AG09319 (cell line): ENCODE measurements at regions not wholly inside any gene's neighbourhood (a gene's known extent, or its start where the extent isn't known, plus 50 kb on each side); places are given as distances from the start of the nearest gene placed in this dataset.

Experiments used
- DNase-seq: peaks from one replicate; pipeline ENCODE4 v3.0.0-alpha.2; 2010; ENCODE audit warnings: low read depth; ENCODE audit errors: extremely low read depth
- TF ChIP-seq, protein P1 (sequence below): IDR thresholded peaks from 2 replicates; pipeline ENCODE4 v1.5.1; 2011; ENCODE audit warnings: low read depth, mild to moderate bottlenecking, inconsistent platforms, low read length, moderate library complexity

DNA sequence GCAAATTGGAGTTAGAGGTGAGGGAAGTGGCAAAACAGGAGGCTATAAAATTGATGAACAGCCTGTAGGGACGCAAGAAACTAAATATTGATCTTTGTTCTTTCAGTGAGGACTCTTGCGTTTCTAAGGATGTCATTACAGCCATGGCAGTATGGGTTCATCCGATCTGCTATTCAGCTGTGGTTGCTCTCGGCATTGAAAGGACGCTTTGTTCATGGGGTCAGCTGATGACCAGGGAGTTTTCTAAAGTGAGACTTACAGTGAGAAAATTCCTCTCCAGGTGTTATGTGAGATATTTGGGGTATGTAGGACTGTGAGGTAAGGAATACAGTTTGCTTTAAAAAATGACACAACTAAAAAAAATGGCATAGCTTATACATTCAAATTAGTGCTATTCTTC, 52.7 kb upstream of the PELI1 start:
- no peak for DNase-seq
- TF ChIP-seq, protein P1, sequence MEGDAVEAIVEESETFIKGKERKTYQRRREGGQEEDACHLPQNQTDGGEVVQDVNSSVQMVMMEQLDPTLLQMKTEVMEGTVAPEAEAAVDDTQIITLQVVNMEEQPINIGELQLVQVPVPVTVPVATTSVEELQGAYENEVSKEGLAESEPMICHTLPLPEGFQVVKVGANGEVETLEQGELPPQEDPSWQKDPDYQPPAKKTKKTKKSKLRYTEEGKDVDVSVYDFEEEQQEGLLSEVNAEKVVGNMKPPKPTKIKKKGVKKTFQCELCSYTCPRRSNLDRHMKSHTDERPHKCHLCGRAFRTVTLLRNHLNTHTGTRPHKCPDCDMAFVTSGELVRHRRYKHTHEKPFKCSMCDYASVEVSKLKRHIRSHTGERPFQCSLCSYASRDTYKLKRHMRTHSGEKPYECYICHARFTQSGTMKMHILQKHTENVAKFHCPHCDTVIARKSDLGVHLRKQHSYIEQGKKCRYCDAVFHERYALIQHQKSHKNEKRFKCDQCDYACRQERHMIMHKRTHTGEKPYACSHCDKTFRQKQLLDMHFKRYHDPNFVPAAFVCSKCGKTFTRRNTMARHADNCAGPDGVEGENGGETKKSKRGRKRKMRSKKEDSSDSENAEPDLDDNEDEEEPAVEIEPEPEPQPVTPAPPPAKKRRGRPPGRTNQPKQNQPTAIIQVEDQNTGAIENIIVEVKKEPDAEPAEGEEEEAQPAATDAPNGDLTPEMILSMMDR = no peak

DNA sequence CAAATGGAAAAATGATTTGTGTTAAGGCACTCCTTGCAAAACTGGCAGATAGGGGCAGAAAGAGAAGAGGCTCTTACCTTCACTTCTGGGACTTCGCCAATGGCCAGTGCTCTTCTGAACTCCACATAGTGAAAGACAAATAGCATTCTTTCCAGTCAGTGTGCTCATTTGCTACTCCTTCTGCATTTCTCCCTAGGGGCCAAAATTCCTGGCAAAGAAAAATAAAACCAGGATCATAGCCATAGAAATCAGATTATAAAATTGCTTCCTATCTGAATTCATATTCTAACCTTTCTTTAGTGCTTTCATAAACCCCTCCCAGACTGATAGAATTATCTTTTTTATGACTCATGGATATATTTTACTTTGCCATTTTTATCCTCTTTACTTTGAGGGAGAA, 56.9 kb upstream of the PELI1 start:
- no peak for DNase-seq
- TF ChIP-seq, protein P1 = no peak

DNA sequence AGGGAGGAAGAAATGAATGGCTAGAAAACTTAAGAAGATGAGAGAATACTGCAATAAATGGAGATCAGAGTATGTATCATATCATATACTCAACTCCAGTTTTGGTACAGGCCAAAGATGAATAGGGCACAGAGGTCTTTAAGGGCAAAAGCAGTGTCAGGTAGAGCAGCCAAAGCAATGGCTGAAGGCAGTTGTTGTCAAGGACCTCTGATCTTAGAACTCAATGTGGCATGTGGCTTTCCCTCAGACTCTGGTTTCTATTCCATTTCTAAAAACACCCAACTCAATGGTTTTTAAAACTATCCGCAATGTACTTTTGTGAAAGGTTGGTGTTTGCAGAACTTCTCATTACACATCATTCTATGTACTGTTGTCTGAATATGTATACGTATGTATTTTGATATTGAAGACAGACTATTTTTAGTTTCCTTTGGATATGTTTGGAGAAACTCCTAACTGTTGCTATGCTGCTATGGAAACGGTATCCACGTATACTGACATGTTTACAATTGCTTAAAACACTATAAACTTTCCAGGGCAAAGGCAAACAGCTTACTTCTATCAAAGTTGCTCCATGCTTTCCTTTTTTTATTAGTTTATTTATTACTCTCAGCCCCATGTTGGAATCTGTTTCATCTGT, 58.1 kb upstream of the PELI1 start:
- TF ChIP-seq, protein P1 = no peak
- peak; percentile 40 for DNase-seq

DNA sequence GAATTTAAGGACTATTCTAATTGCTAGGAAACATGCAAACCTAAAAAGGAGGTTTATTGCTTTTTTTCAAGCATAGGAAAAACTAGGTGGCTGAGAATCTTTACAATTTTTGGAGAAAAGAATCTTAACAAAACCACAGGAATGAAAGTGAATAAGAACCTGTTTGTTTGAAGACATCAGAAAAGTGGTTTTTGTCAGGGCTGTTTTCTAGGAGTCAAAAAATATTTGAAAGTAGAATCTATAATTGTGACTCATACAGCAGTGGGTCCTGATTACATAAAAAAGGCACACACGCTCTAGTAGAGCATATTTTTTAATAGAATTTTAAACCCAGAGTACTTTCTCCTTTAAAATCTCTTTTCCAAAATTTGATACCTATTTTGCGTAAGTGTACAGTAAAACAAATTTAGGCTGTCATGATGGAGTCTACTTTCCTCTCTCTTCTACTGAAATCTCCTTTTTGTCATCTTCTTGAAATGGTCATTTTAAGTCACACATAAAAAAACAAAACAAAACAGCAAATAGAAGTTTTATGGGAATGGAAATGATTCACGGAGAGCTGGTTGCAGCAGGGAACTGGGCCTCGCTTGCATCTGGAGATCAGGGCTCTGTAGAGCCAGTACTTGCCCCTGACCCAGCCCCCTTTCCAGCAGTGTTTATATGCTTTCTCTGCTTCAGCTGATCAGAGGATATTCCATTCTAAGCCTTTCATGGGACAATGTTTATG, 59.1 kb upstream of the PELI1 start:
- TF ChIP-seq, protein P1 = no peak
- no peak for DNase-seq

DNA sequence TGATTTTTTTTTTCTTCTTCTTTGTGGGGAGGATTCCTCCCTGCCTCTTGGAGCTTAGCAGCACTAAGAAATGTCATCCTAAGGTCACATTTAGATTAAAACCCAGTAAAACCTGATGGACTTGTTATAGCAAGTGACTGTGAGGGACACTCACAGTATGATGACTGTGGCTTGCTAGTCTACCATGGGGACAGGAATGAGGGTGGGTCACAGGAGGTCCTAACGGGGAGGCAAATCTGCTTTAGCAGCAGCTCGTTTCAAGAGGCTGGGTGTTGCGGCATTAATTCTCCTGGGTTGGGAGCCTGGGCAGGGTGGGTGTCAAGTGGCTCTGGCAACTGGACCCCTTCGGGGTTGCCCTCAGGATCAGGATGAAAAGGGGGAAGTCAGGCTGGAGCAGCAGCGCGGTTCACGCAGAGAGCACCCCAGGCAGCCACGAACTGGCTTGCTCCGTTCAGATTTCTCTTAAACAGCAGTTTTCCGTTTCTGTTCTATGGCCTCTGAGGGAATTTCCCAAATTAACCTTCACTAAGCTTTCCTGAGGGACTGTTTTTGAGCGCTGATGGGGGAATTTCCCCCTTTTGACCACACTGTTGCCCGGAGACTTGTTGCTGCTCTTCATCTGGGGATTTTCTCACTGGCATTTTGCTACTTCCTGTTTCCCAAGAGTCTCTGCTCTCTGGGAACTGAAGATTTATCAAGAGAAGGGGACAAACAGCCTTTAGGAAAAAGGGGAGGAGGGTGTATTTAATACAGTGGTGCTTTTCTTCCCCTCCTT, 59.8 kb upstream of the PELI1 start:
- no peak for DNase-seq
- TF ChIP-seq, protein P1 = no peak

DNA sequence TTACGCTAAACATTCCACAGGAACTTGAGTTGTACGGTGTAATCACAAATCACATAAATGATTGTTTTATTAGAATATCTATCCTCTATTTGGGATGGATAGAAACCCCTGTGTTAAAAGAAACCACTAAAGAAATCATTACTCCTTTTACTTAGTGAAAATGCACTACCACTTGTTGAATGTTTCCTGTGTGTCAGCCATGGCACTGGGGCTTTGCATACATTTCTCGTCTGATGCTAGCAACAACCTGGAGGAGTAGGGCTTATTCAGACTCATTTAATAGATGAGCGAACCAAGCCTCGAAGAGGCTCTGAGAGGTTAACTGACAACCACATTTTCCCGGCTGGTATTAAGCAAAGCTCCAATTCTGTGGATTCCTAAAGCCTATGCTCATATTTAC, 60.5 kb upstream of the PELI1 start:
- no peak for DNase-seq
- TF ChIP-seq, protein P1 = no peak

DNA sequence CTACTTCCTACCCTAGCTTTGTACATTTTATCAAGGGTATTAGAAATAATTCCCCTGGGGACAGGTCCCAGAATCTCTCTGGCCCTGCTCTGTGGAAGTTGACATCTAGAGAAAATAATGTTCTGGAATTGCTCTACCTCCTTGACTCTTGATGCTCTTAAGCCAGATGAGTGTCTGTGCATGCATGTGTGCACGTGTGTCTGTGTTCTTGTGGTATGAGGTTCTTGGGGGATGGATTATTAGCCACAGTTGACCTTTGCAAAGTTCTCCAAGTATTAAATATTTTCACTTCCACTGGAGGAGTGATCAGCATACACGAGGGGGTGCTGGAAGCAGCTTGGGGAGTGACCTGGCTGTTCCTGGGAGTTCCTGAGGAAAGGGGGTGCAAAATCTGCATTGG, 61.2 kb upstream of the PELI1 start:
- TF ChIP-seq, protein P1 = no peak
- DNase-seq = no peak
